Caco-2 (cell line): ENCODE measurements at regions not wholly inside any gene's neighbourhood (a gene's known extent, or its start where the extent isn't known, plus 50 kb on each side); places are given as distances from the start of the nearest gene placed in this dataset.

Source experiments
- BruUV-seq: library from RNA; stranded (reverse); fragments of 400-500 nt; replicated peaks from 2 replicates; lab custom pipeline; 2021; lab: Mats Ljungman, UMichigan
- CTCF ChIA-PET: fragments of 300-600 bp; sonication (Branson Sonifier 250); formaldehyde crosslinking; loops from one replicate; lab custom pipeline; 2022; ENCODE audit warnings: antibody characterized with exemption; lab: Charles Lee
- POLR2A ChIA-PET: fragments of 300-600 bp; sonication (Branson Sonifier 250); formaldehyde crosslinking; loops from one replicate; lab custom pipeline; 2022; ENCODE audit warnings: antibody characterized with exemption; lab: Charles Lee
- DNase-seq, 2 experiments: peaks; one replicate each; pipeline versions ENCODE4 v3.0.0 to v3.0.0-alpha.2; 2020 to 2022
- H3K27me3 ChIP-seq: replicated peaks from 2 replicates; pipeline ENCODE4 v1.6.0; 2011; ENCODE audit warnings: low read length; ENCODE audit not compliant: control insufficient read depth, insufficient read depth
- H3K36me3 ChIP-seq: 2 replicates; pipeline ENCODE4 v1.5.1; 2011; ENCODE audit warnings: low read length; ENCODE audit not compliant: control insufficient read depth, insufficient read depth
- H3K4me1 ChIP-seq: fragments of 250-450 bp; sonication (Bioruptor Pico); 2 replicates; pipeline ENCODE4 v1.5.1; 2020; ENCODE audit warnings: mild to moderate bottlenecking
- H3K4me3 ChIP-seq: 2 replicates; pipeline ENCODE4 v1.5.1; 2011; ENCODE audit warnings: low read depth, mild to moderate bottlenecking, control low read depth, low read length
- H3K9me3 ChIP-seq: fragments of 250-450 bp; sonication (Bioruptor Pico); 2 replicates; pipeline ENCODE4 v1.5.1; 2020; ENCODE audit warnings: mild to moderate bottlenecking, moderate library complexity
- H3K27ac Mint-ChIP-seq: one replicate; pipeline ENCODE4 v1.8.0; 2022; ENCODE audit warnings: mixed read lengths; ENCODE audit not compliant: unreplicated experiment
- H3K27me3 Mint-ChIP-seq: one replicate; pipeline ENCODE4 v1.8.0; 2022; ENCODE audit warnings: mixed read lengths; ENCODE audit not compliant: insufficient read depth, unreplicated experiment
- H3K36me3 Mint-ChIP-seq: one replicate; pipeline ENCODE4 v1.8.0; 2022; ENCODE audit warnings: mild to moderate bottlenecking, mixed read lengths; ENCODE audit not compliant: insufficient read depth, unreplicated experiment
- H3K4me1 Mint-ChIP-seq: one replicate; pipeline ENCODE4 v1.8.0; 2022; ENCODE audit warnings: low read depth, mixed read lengths; ENCODE audit not compliant: unreplicated experiment
- H3K4me3 Mint-ChIP-seq: one replicate; pipeline ENCODE4 v1.8.0; 2022; ENCODE audit warnings: mild to moderate bottlenecking, moderate library complexity, mixed read lengths; ENCODE audit not compliant: unreplicated experiment
- H3K9me3 Mint-ChIP-seq: one replicate; pipeline ENCODE4 v1.8.0; 2022; ENCODE audit warnings: mixed read lengths; ENCODE audit not compliant: unreplicated experiment
- intact Hi-C: fragments of 100-400 bp; cut with micrococcal nuclease; formaldehyde crosslinking; loops from one replicate; pipeline ENCODE4 v1.10.0; 2022; ENCODE audit not compliant: unreplicated experiment
- TF ChIP-seq, protein P1 (sequence below), 2 experiments: fragments of 200-600 bp in 1 of 2; IDR thresholded peaks; 1 replicate in 1 of 2; 2 replicates in 1 of 2; pipeline versions ENCODE4 v1.5.1 to v1.8.0; 2011 to 2022; ENCODE audit warnings: antibody characterized with exemption in 1 of 2, control low read depth in 1 of 2, inconsistent platforms in 1 of 2, low read depth in 1 of 2, low read length in 1 of 2, mild to moderate bottlenecking in 1 of 2, moderate library complexity in 1 of 2; ENCODE audit not compliant: insufficient read depth in 1 of 2, severe bottlenecking in 1 of 2, unreplicated experiment in 1 of 2

- CTCF ChIA-PET, result interaction anchor here (0.6 to 2.3 kb wide), 8 partner anchors 12 to 413 kb away, joined by 3 to 10 read pairs (median 4); no protein-coding TSS in a partner anchor
- Histone ChIP-seq H3K27me3 (no peaks in the 10 kb centered on the region), H3K4me1 (peaks cover 47% of the 10 kb centered on the region), H3K4me3 (no peak overlapping the region), H3K36me3 (no peaks in the 10 kb centered on the region), H3K9me3 (no peaks in the 10 kb centered on the region)
- Mint-ChIP-seq H3K27me3 (no peaks in the 10 kb centered on the region), H3K4me1 (peaks cover 45% of the 10 kb centered on the region), H3K9me3 (no peaks in the 10 kb centered on the region), H3K27ac (no peak overlapping the region), H3K36me3 (peaks cover 9% of the 10 kb centered on the region), H3K4me3 (no peak overlapping the region)
- TF ChIP-seq, protein P1, sequence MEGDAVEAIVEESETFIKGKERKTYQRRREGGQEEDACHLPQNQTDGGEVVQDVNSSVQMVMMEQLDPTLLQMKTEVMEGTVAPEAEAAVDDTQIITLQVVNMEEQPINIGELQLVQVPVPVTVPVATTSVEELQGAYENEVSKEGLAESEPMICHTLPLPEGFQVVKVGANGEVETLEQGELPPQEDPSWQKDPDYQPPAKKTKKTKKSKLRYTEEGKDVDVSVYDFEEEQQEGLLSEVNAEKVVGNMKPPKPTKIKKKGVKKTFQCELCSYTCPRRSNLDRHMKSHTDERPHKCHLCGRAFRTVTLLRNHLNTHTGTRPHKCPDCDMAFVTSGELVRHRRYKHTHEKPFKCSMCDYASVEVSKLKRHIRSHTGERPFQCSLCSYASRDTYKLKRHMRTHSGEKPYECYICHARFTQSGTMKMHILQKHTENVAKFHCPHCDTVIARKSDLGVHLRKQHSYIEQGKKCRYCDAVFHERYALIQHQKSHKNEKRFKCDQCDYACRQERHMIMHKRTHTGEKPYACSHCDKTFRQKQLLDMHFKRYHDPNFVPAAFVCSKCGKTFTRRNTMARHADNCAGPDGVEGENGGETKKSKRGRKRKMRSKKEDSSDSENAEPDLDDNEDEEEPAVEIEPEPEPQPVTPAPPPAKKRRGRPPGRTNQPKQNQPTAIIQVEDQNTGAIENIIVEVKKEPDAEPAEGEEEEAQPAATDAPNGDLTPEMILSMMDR (IDR thresholded peaks at IDR 0.05; ENCODE audit: insufficient read depth in 1 of 2, low read depth in 1 of 2, low read length in 1 of 2, severe bottlenecking in 1 of 2, unreplicated experiment in 1 of 2), result no peak
- intact Hi-C loops, result loop anchor here (1.0 to 5.0 kb wide), 9 partner anchors 38 to 517 kb away; partner anchors contain the start of genes RAI14 and TTC23L
- POLR2A ChIA-PET, result no interaction called here
- no peak for DNase-seq
- BruUV-seq, result no TSS peak
Observed at GRCh38 chr5:34485768-34486030, 170.4 kb upstream of the RAI14 start.

DNA sequence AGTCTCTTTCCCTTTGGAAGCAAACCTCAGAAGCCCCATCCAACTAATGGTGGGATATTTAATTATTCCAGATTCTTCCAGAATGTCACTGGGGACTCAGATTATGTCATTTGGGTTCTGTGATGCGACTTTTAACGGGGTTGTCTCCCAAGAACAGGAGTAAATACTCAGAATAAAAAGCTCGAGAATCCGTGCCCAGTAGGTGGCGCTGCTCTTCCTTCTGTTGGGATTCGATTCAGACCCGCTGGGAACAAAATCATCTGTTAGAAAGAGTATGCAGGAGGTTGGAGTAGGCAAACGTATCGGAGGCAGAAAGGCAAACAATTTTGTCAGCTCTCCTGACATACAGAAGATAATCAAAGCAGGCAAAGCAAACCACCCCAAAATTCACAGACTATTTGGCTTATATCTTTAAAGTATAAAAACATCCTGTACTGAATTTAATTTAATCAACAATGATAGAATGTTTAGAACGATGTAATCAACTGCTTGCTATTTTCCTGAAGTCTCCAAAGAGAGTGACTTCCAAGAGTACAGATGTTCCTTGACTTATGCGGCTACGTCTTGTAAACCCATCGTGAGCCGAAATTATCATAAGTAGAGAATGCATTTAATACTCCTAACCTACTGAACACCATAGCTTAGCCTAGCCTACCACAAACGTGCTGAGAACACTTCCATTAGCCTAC lies 169.8 kb upstream of the RAI14 start:
- peak; percentile 84 to 85 for DNase-seq
- peak overlapping the region; percentile 68 for H3K27ac Mint-ChIP-seq

GRCh38 chr5:34486849-34487158 lies 169.3 kb upstream of the RAI14 start:
- Histone ChIP-seq H3K4me3 (no peak overlapping the region), H3K9me3 (no peaks in the 10 kb centered on the region), H3K36me3 (no peaks in the 10 kb centered on the region), H3K27me3 (no peaks in the 10 kb centered on the region), H3K4me1 (peaks cover 47% of the 10 kb centered on the region)
- Mint-ChIP-seq H3K27ac (peak overlapping the region; percentile 75), H3K4me3 (peak overlapping the region; percentile 41), H3K9me3 (no peaks in the 10 kb centered on the region), H3K36me3 (peaks cover 14% of the 10 kb centered on the region), H3K4me1 (peaks cover 53% of the 10 kb centered on the region), H3K27me3 (no peaks in the 10 kb centered on the region)
- intact Hi-C loops, result loop anchor here (1.0 to 5.0 kb wide), 10 partner anchors 24 to 516 kb away; partner anchors contain the start of genes RAI14 and TTC23L
- BruUV-seq, result no TSS peak
- TF ChIP-seq, protein P1 (IDR thresholded peaks at IDR 0.05; ENCODE audit: insufficient read depth in 1 of 2, low read depth in 1 of 2, low read length in 1 of 2, severe bottlenecking in 1 of 2, unreplicated experiment in 1 of 2), result no peak
- DNase-seq, result no peak
- CTCF ChIA-PET, result interaction anchor here (0.8 to 2.3 kb wide), 5 partner anchors 37 to 411 kb away, joined by 3 to 10 read pairs (median 5); partner anchors contain the start of gene RAI14
- POLR2A ChIA-PET, result no interaction called here

More for the DNA sequence above, 169.8 kb upstream of the RAI14 start:
- Mint-ChIP-seq H3K4me1 (peaks cover 51% of the 10 kb centered on the region), H3K4me3 (peak overlapping the region; percentile 41), H3K9me3 (no peaks in the 10 kb centered on the region), H3K27me3 (no peaks in the 10 kb centered on the region), H3K36me3 (peaks cover 14% of the 10 kb centered on the region)
- intact Hi-C loops, result loop anchor here (1.0 to 5.0 kb wide), 9 partner anchors 37 to 516 kb away; partner anchors contain the start of genes RAI14 and TTC23L
- ChIA-PET POLR2A (interaction anchor here (0.6 kb wide), 1 partner anchor 444 kb away, joined by 11 read pairs; no protein-coding TSS in a partner anchor), CTCF (interaction anchor here (0.6 to 2.3 kb wide), 6 partner anchors 12 to 444 kb away, joined by 3 to 10 read pairs (median 4); no protein-coding TSS in a partner anchor)
- no peaks in the 10 kb centered on the region for H3K36me3 ChIP-seq
- TF ChIP-seq, protein P1 (IDR thresholded peaks at IDR 0.05; ENCODE audit: insufficient read depth in 1 of 2, low read depth in 1 of 2, low read length in 1 of 2, severe bottlenecking in 1 of 2, unreplicated experiment in 1 of 2), result peak; percentile 85 to 86
- BruUV-seq, result no TSS peak
- H3K4me3 ChIP-seq, result no peak overlapping the region
- no peaks in the 10 kb centered on the region for H3K9me3 ChIP-seq
- no peaks in the 10 kb centered on the region for H3K27me3 ChIP-seq
- peaks cover 47% of the 10 kb centered on the region for H3K4me1 ChIP-seq
